HL-60 (cell line): ENCODE measurements at regions not wholly inside any gene's neighbourhood (a gene's known extent, or its start where the extent isn't known, plus 50 kb on each side); places are given as distances from the start of the nearest gene placed in this dataset.

Experiments
- DNase-seq, 2 experiments: peaks; one replicate each; pipeline ENCODE4 v3.0.0-alpha.2; 2010 to 2020; ENCODE audit warnings: low read depth in 1 of 2, low spot score in 1 of 2
- H3K27ac ChIP-seq: fragments of 250-450 bp; sonication (Bioruptor Pico); replicated peaks from 2 replicates; pipeline ENCODE4 v1.5.1; 2020; ENCODE audit warnings: mild to moderate bottlenecking, moderate library complexity
- H3K27me3 ChIP-seq: fragments of 250-450 bp; sonication (Bioruptor Pico); 2 replicates; pipeline ENCODE4 v1.5.1; 2021; ENCODE audit warnings: mild to moderate bottlenecking, moderate library complexity; ENCODE audit not compliant: insufficient read depth, poor library complexity, severe bottlenecking
- H3K4me3 ChIP-seq: replicated peaks from 2 replicates; pipeline ENCODE4 v1.5.1; 2011; ENCODE audit warnings: mild to moderate bottlenecking, control low read depth, low read length; ENCODE audit not compliant: insufficient read depth
- CTCF ChIP-seq: IDR thresholded peaks from one replicate; pipeline ENCODE4 v1.5.1; 2011; ENCODE audit warnings: low read length, control low read depth, inconsistent platforms; ENCODE audit not compliant: insufficient read depth
- GABPA ChIP-seq: IDR thresholded peaks from 2 replicates; pipeline ENCODE4 v1.6.1; 2012; ENCODE audit warnings: low read depth
- POLR2AphosphoS5 ChIP-seq: IDR thresholded peaks from 2 replicates; pipeline ENCODE4 v1.6.1; 2012; ENCODE audit warnings: low read depth
- REST ChIP-seq: IDR thresholded peaks from 2 replicates; pipeline ENCODE4 v1.6.1; 2012; ENCODE audit warnings: low read depth; ENCODE audit not compliant: insufficient replicate concordance
- SPI1 ChIP-seq: IDR thresholded peaks from 2 replicates; pipeline ENCODE4 v1.6.1; 2012; ENCODE audit warnings: low read depth, mild to moderate bottlenecking, borderline replicate concordance

- Histone ChIP-seq H3K4me3 (no peak overlapping the region), H3K27ac (no peak overlapping the region), H3K27me3 (no peaks in the 10 kb centered on the region)
- no peak for TF ChIP-seq REST
- no peak for TF ChIP-seq GABPA
- TF ChIP-seq CTCF = no peak
- TF ChIP-seq POLR2AphosphoS5 = no peak
- no peak for TF ChIP-seq SPI1
- no peak for DNase-seq
These were observed 313.9 kb upstream of the NWD2 start for GRCh38 chr4:36930562-36931111.

- DNase-seq = no peak
- no peak overlapping the region for H3K4me3 ChIP-seq
These were observed 300.3 kb upstream of the NWD2 start for GRCh38 chr4:36944232-36944631.

More at GRCh38 chr4:36944232-36944631, 300.3 kb upstream of the NWD2 start:
- TF ChIP-seq CTCF = no peak
- TF ChIP-seq SPI1 = no peak
- TF ChIP-seq GABPA = no peak
- no peak for TF ChIP-seq POLR2AphosphoS5
- TF ChIP-seq REST = no peak
- H3K27ac ChIP-seq = no peak overlapping the region
- no peaks in the 10 kb centered on the region for H3K27me3 ChIP-seq
